HepG2 (cell line): ENCODE measurements at regions not wholly inside any gene's neighbourhood (a gene's known extent, or its start where the extent isn't known, plus 50 kb on each side); places are given as distances from the start of the nearest gene placed in this dataset.

Source experiments
- ATAC-seq: fragments of 200-7000 bp; cut with Tn5 transposase; 3 replicates; pipeline ENCODE4 v1.9.1; 2020; ENCODE audit warnings: mild to moderate bottlenecking, moderate library complexity
- BruUV-seq: library from RNA; stranded (reverse); fragments of 400-500 nt; replicated peaks from 2 replicates; lab custom pipeline; 2021; lab: Mats Ljungman, UMichigan
- CTCF ChIA-PET: fragments of 300-600 bp; formaldehyde crosslinking; extraction: SDS; loops from one replicate; lab custom pipeline; 2021; ENCODE audit warnings: low total read pairs, inconsistent platforms, low intra/inter-chr PET ratio; lab: Yijun Ruan, JAX
- POLR2A ChIA-PET: fragments of 350-600 bp; sonication (Branson Sonifier 250); formaldehyde crosslinking; loops from one replicate; lab custom pipeline; 2020; ENCODE audit warnings: antibody characterized with exemption, inconsistent platforms; lab: Yijun Ruan, JAX
- DNase-seq: peaks from one replicate; pipeline ENCODE4 v3.0.0-alpha.2; 2015; ENCODE audit warnings: low spot score
- FAIRE-seq: peaks from 3 replicates; lab custom pipeline; 2011; peaks lifted over from hg19 to GRCh38; lab: Jason Lieb, UNC
- H2AFZ ChIP-seq: one replicate; pipeline ENCODE4 v1.6.1; 2011; ENCODE audit warnings: low read length, inconsistent platforms
- H3K27ac ChIP-seq: fragments of 300-600 bp; 3 replicates; pipeline ENCODE4 v1.8.0; 2011; ENCODE audit warnings: mixed run types, mild to moderate bottlenecking, mixed read lengths, low read length, inconsistent platforms; ENCODE audit not compliant: insufficient read depth; ENCODE audit errors: extremely low read length
- H3K27me3 ChIP-seq, 2 experiments: fragments of 200-600 bp in 1 of 2; 2 replicates in 1 of 2; 3 replicates in 1 of 2; pipeline versions ENCODE4 v1.6.0 to v1.8.0; 2011; ENCODE audit warnings: low read length in 2 of 2, mild to moderate bottlenecking in 2 of 2, moderate library complexity in 2 of 2, inconsistent platforms in 1 of 2; ENCODE audit not compliant: insufficient read depth in 2 of 2, control insufficient read depth in 1 of 2
- H3K36me3 ChIP-seq, 2 experiments: fragments of 200-600 bp in 1 of 2; replicated peaks in 1 of 2; 2 replicates in 1 of 2; 3 replicates in 1 of 2; pipeline versions ENCODE4 v1.5.1 to v1.8.0; 2011; ENCODE audit warnings: low read length in 2 of 2, inconsistent platforms in 1 of 2; ENCODE audit not compliant: insufficient read depth in 2 of 2, control insufficient read depth in 1 of 2
- H3K4me1 ChIP-seq: 2 replicates; pipeline ENCODE4 v1.5.1; 2012; ENCODE audit warnings: low read length, inconsistent platforms; ENCODE audit not compliant: insufficient read depth
- H3K4me2 ChIP-seq: 2 replicates; pipeline ENCODE4 v1.6.0; 2011; ENCODE audit warnings: low read depth, low read length, inconsistent platforms
- H3K4me3 ChIP-seq, 3 experiments: fragments of 200-600 bp in 1 of 3; sonication (generic), shearing (Covaris generic) in 1 of 3; replicated peaks in 1 of 3; 2 replicates each; pipeline ENCODE4 v1.5.1; 2011 to 2016; ENCODE audit warnings: low read length in 3 of 3, inconsistent platforms in 2 of 3, low read depth in 2 of 3, mild to moderate bottlenecking in 2 of 3, control low read depth in 1 of 3, mixed read lengths in 1 of 3; ENCODE audit not compliant: insufficient read depth in 1 of 3
- H3K79me2 ChIP-seq: one replicate; pipeline ENCODE4 v1.6.1; 2011; ENCODE audit warnings: low read length, inconsistent platforms; ENCODE audit not compliant: insufficient read depth
- H3K9ac ChIP-seq: 2 replicates; pipeline ENCODE4 v1.6.0; 2011; ENCODE audit warnings: mild to moderate bottlenecking, low read depth, low read length, inconsistent platforms; ENCODE audit not compliant: insufficient read depth
- H3K9me3 ChIP-seq: 2 replicates; pipeline ENCODE4 v1.5.1; 2012; ENCODE audit warnings: mild to moderate bottlenecking, low read length
- H4K20me1 ChIP-seq: 2 replicates; pipeline ENCODE4 v1.6.0; 2011; ENCODE audit warnings: inconsistent platforms, mild to moderate bottlenecking, low read length, moderate library complexity; ENCODE audit not compliant: insufficient read depth
- CCAR2 ChIP-seq: fragments of 200-400 bp; formaldehyde crosslinking; optimal IDR thresholded peaks from 2 replicates; pipeline ENCODE3; 2018; ENCODE audit warnings: low read depth, mild to moderate bottlenecking, low read length, moderate library complexity
- CCDC6 ChIP-seq: sonication (generic); formaldehyde crosslinking; IDR thresholded peaks from 2 replicates; pipeline ENCODE4 v1.8.1; 2022; ENCODE audit warnings: mild to moderate bottlenecking, missing genetic modification reagents, moderate library complexity
- CEBPB ChIP-seq: IDR thresholded peaks from 2 replicates; pipeline ENCODE4 v1.6.1; 2011; ENCODE audit warnings: low read depth, low read length, improper control_type of control experiment, borderline replicate concordance
- NKX3-1 ChIP-seq: sonication (generic); formaldehyde crosslinking; IDR thresholded peaks from 2 replicates; pipeline ENCODE4 v1.5.0; 2020; ENCODE audit warnings: missing genetic modification reagents
- ONECUT2 ChIP-seq: sonication (generic); formaldehyde crosslinking; IDR thresholded peaks from 2 replicates; pipeline ENCODE4 v1.4.0; 2020; ENCODE audit warnings: missing genetic modification reagents
- SUZ12 ChIP-seq: fragments of 150-350 bp; IDR thresholded peaks from 2 replicates; pipeline ENCODE4 v1.6.1; 2014; ENCODE audit warnings: low read depth, low read length
- ZBTB20 ChIP-seq: sonication (generic); formaldehyde crosslinking; IDR thresholded peaks from 2 replicates; pipeline ENCODE4 v1.8.1; 2023; ENCODE audit warnings: missing genetic modification reagents, low read depth, mild to moderate bottlenecking, borderline replicate concordance
- ZNF34 ChIP-seq: sonication (generic); formaldehyde crosslinking; IDR thresholded peaks from 2 replicates; pipeline ENCODE4 v1.4.0; 2020; ENCODE audit warnings: mild to moderate bottlenecking, missing genetic modification reagents, borderline replicate concordance
- WGBS: methylation state at CpG from one replicate; pipeline ENCODE4 v1.1.6; 2017; ENCODE audit warnings: low lambda C conversion rate; 5-methylcytosine and 5-hydroxymethylcytosine counted together
- in situ Hi-C: cut with HindIII; loops from 2 replicates; pipeline ENCODE4 v1.10.0; 2017; ENCODE audit warnings: low pct_unique_long_range_greater_than_20kb; ENCODE audit not compliant: extremely low pct_ligation_motif_present
- intact Hi-C: fragments of 100-400 bp; cut with micrococcal nuclease; formaldehyde crosslinking; loops from one replicate; pipeline ENCODE4 v1.10.0; 2022; ENCODE audit not compliant: unreplicated experiment
- TF ChIP-seq, protein P1 (sequence below): sonication (generic); formaldehyde crosslinking; IDR thresholded peaks from 2 replicates; pipeline ENCODE4 v1.5.0; 2020; ENCODE audit warnings: missing genetic modification reagents
- TF ChIP-seq, protein P2 (sequence below): sonication (generic); formaldehyde crosslinking; conservative IDR thresholded peaks from 2 replicates; pipeline ENCODE4 v1.8.1; 2023; ENCODE audit warnings: missing genetic modification reagents

DNA sequence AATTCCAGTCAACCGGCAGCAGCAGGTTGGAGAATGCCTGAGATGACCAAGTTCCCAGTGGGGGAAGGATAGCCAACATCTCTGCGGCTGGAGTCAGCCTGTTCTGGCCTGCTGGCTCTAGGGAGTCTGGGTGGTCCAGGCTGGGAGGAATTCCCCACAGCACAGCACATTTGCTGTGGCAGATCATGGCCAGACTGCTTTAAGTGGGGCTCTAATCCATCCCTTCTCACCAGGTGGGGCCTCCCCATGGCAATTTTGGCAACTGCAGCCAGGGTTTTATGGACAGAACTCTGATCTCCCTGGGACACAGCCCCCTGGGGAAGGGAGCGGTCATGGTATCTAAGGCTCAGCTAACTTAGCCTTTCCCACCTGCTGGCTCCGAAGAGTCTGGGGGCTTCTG, 226.1 kb downstream of the DTWD2 start (continued):
- TF ChIP-seq ZNF34 (no peak), CCAR2 (no peak), SUZ12 (no peak), NKX3-1 (no peak), ZBTB20 (CRISPR knock-in tag) (no peak), CCDC6 (CRISPR knock-in tag) (no peak)
- TF ChIP-seq, protein P1, sequence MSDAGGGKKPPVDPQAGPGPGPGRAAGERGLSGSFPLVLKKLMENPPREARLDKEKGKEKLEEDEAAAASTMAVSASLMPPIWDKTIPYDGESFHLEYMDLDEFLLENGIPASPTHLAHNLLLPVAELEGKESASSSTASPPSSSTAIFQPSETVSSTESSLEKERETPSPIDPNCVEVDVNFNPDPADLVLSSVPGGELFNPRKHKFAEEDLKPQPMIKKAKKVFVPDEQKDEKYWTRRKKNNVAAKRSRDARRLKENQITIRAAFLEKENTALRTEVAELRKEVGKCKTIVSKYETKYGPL (CRISPR knock-in tag): no peak
- TF ChIP-seq, protein P2, sequence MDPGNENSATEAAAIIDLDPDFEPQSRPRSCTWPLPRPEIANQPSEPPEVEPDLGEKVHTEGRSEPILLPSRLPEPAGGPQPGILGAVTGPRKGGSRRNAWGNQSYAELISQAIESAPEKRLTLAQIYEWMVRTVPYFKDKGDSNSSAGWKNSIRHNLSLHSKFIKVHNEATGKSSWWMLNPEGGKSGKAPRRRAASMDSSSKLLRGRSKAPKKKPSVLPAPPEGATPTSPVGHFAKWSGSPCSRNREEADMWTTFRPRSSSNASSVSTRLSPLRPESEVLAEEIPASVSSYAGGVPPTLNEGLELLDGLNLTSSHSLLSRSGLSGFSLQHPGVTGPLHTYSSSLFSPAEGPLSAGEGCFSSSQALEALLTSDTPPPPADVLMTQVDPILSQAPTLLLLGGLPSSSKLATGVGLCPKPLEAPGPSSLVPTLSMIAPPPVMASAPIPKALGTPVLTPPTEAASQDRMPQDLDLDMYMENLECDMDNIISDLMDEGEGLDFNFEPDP (CRISPR knock-in tag): no peak

DNA sequence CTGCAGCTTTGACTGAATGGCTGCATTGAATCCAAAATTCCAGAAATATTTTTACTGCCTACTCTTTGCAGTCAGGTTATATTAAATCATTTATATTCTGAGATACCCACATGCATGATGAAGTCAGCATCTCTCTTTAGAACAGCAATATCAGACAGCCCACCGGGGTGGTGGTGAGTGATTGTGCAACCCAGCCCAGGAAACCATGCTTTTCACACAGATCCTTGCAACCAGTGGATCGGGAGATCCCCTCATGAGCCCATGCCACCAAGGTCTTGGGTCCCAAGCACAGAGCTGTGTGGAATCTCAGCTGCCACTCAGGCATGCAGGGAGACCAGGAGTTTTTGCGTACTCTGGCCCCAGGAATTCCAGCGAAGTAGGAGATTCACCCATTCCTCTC, 226.5 kb downstream of the DTWD2 start:
- WGBS: 0% methylated on average over 2 of the region's 4 CpGs
- no TSS peak for BruUV-seq
- H2AFZ ChIP-seq: no peak overlapping the region

More for the DNA sequence above, 226.5 kb downstream of the DTWD2 start:
- TF ChIP-seq ONECUT2: no peak
- peak; percentile 42; the same call in 1 of the 2 replicates for TF ChIP-seq CEBPB
- TF ChIP-seq, all 625 proteins: peak for 1
- Histone ChIP-seq H3K9ac (no peak overlapping the region), H3K9me3 (no peaks in the 10 kb centered on the region), H3K4me1 (no peaks in the 10 kb centered on the region), H3K4me2 (no peak overlapping the region), H3K4me3 (no peak overlapping the region), H3K27me3 (no peaks in the 10 kb centered on the region), H3K27ac (no peak overlapping the region), H3K79me2 (no peaks in the 10 kb centered on the region), H4K20me1 (no peaks in the 10 kb centered on the region), H3K36me3 (no peaks in the 10 kb centered on the region)
- ATAC-seq (no peak), FAIRE-seq (no peak), DNase-seq (no peak)
- CTCF ChIA-PET: no interaction called here
- in situ Hi-C loops: no loop called here
- intact Hi-C loops: no loop called here
- POLR2A ChIA-PET: no interaction called here
